Progenitor cell of endocrine pancreas (in vitro differentiated cells): ENCODE measurements at regions not wholly inside any gene's neighbourhood (a gene's known extent, or its start where the extent isn't known, plus 50 kb on each side); places are given as distances from the start of the nearest gene placed in this dataset.
"Not testable (repeated sequence)": the region's sequence is repeated elsewhere in the genome, so short reads cannot be mapped to it uniquely, and the experiment has no call there.

Experiments
- DNase-seq: peaks from one replicate; pipeline ENCODE4 v3.0.0; 2021; ENCODE audit warnings: low spot score; ENCODE audit not compliant: unreplicated experiment
- H3K27ac Mint-ChIP-seq: 2 replicates; pipeline ENCODE4 v1.8.0; 2021; ENCODE audit warnings: mild to moderate bottlenecking, moderate library complexity, mixed read lengths
- H3K27me3 Mint-ChIP-seq: 2 replicates; pipeline ENCODE4 v1.8.0; 2021; ENCODE audit warnings: mixed read lengths
- H3K36me3 Mint-ChIP-seq: 2 replicates; pipeline ENCODE4 v1.8.0; 2022; ENCODE audit warnings: mixed read lengths; ENCODE audit not compliant: insufficient read depth
- H3K4me1 Mint-ChIP-seq: 2 replicates; pipeline ENCODE4 v1.8.0; 2021; ENCODE audit warnings: low read depth, mixed read lengths
- H3K4me3 Mint-ChIP-seq: 2 replicates; pipeline ENCODE4 v1.8.0; 2021; ENCODE audit warnings: low read depth, mild to moderate bottlenecking, moderate library complexity, mixed read lengths
- H3K9me3 Mint-ChIP-seq: 2 replicates; pipeline ENCODE4 v1.8.0; 2021; ENCODE audit warnings: low read depth, mixed read lengths
- CTCF ChIP-seq: fragments of 200-600 bp; sonication (generic); IDR thresholded peaks from one replicate; pipeline ENCODE4 v1.5.0; 2021; ENCODE audit warnings: antibody characterized with exemption, mild to moderate bottlenecking; ENCODE audit not compliant: unreplicated experiment

DNA sequence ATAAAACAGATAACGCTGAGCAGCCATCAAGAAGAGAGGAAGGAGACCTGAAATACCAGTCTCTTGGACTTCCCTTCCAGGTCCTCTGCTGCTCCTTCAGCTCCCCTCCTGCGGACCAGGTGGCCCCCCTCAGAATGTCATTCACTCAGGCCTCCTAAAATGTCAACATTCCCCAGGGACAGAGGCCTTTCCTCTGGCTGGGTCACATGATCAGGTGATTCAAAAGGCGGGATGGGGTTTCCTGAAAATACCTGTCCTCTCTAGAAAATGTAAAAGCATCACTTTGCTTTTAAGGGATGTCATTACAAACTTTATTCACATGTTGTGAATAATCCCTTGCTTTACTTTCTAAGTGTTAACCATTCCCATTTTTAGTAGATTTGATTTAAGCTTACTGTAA is 311.1 kb downstream of the INHBA start:
- Mint-ChIP-seq H3K9me3 (peaks cover 21% of the 10 kb centered on the region), H3K27me3 (peaks cover 3% of the 10 kb centered on the region), H3K4me1 (no peaks in the 10 kb centered on the region), H3K36me3 (no peaks in the 10 kb centered on the region), H3K4me3 (no peak overlapping the region), H3K27ac (no peak overlapping the region)
- no peak for TF ChIP-seq CTCF
- DNase-seq, result no peak

DNA sequence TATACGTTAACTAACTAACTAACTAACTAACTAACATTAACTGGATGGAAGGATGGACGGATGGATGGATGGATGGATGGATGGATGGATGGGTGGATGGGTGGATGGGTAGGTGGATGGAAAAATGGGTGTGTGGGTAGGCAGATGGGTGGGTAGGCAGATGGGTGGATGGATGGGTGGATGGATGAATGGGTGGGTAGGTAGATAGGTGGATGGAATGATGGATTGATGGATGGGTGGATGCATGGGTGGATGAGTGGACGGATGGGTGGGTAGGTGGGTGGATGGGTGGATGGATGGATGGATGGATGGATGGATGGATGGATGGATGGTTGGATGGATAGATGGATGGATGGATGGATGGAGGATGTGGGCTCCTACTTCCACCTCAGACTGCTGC is 314.0 kb downstream of the INHBA start:
- not testable (repeated sequence) for H3K4me3 Mint-ChIP-seq, H3K4me1 Mint-ChIP-seq, DNase-seq

GRCh38 chr7:41385996-41386395 is 316.9 kb downstream of the INHBA start:
- Mint-ChIP-seq H3K4me1 (no peaks in the 10 kb centered on the region), H3K9me3 (no peaks in the 10 kb centered on the region), H3K4me3 (no peak overlapping the region), H3K27me3 (peaks cover 5% of the 10 kb centered on the region), H3K27ac (no peak overlapping the region), H3K36me3 (no peaks in the 10 kb centered on the region)
- no peak for DNase-seq
- no peak for TF ChIP-seq CTCF

More for the DNA sequence above, 314.0 kb downstream of the INHBA start:
- H3K27ac Mint-ChIP-seq, H3K27me3 Mint-ChIP-seq, H3K9me3 Mint-ChIP-seq, H3K36me3 Mint-ChIP-seq: not testable (repeated sequence)

DNA sequence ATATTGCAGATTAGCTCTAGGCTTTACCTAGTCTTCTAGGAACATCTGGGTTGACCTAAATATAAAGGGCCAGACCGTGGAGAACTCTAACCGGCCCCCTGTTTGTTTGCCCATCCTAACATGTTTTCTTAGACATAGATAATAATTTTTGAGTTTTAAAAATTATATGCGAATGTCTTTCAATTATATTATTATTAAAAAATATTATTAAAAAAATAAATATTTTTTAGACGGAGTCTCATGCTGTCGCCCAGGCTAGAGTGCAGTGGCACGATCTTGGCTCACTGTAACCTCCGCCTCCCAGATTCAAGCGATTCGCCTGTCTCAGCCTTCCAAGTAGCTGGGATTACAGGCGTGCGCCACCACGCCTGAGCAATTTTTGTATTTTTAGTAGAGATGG is 318.5 kb downstream of the INHBA start:
- TF ChIP-seq CTCF, result no peak
- Mint-ChIP-seq H3K4me1 (no peaks in the 10 kb centered on the region), H3K4me3 (no peak overlapping the region), H3K36me3 (no peaks in the 10 kb centered on the region), H3K27me3 (peaks cover 5% of the 10 kb centered on the region), H3K27ac (no peak overlapping the region), H3K9me3 (no peaks in the 10 kb centered on the region)
- no peak for DNase-seq

DNA sequence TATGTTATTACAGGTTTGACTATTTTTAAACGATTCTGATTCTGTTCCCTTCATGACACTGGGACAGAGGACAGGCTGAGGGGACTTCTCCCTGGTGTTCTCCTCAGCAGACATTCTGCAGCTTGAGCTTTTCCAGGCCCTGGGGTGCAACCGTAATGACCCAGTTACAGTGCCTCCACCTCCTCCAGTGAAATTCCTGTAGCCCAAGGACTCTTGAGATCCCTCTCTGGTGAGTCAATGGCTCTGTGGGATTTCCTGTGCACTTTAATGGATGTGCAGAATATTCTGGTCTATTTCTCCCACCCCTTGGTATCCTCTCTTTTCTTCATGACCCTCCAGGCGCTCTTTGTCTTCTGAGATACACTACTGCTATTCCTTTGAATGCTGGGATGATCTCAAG is 319.3 kb downstream of the INHBA start:
- H3K27ac Mint-ChIP-seq, result no peak overlapping the region
- H3K4me1 Mint-ChIP-seq, result no peaks in the 10 kb centered on the region
- no peak for TF ChIP-seq CTCF
- H3K9me3 Mint-ChIP-seq, result no peaks in the 10 kb centered on the region
- no peak overlapping the region for H3K4me3 Mint-ChIP-seq
- no peak for DNase-seq
- no peaks in the 10 kb centered on the region for H3K36me3 Mint-ChIP-seq
- H3K27me3 Mint-ChIP-seq, result peaks cover 5% of the 10 kb centered on the region

GRCh38 chr7:41378156-41378555 is 324.7 kb downstream of the INHBA start:
- no peak overlapping the region for H3K4me3 Mint-ChIP-seq
- no peaks in the 10 kb centered on the region for H3K4me1 Mint-ChIP-seq
- no peak for TF ChIP-seq CTCF
- no peaks in the 10 kb centered on the region for H3K36me3 Mint-ChIP-seq
- no peaks in the 10 kb centered on the region for H3K9me3 Mint-ChIP-seq
- H3K27me3 Mint-ChIP-seq, result peaks cover 2% of the 10 kb centered on the region
- DNase-seq, result no peak
- no peak overlapping the region for H3K27ac Mint-ChIP-seq
